NT2/D1 (cell line): ENCODE measurements at regions not wholly inside any gene's neighbourhood (a gene's known extent, or its start where the extent isn't known, plus 50 kb on each side); places are given as distances from the start of the nearest gene placed in this dataset.
"Not testable (repeated sequence)": the region's sequence is repeated elsewhere in the genome, so short reads cannot be mapped to it uniquely, and the experiment has no call there.

Experiments used
- DNase-seq: peaks from one replicate; pipeline ENCODE4 v3.0.0-alpha.2; 2011; ENCODE audit warnings: low read depth, low spot score
- H3K27me3 ChIP-seq: 2 replicates; pipeline ENCODE4 v1.6.0; 2011; ENCODE audit warnings: mild to moderate bottlenecking; ENCODE audit not compliant: insufficient read length, insufficient read depth
- H3K36me3 ChIP-seq: 2 replicates; pipeline ENCODE4 v1.6.1; 2011; ENCODE audit warnings: mild to moderate bottlenecking, low read length, mixed read lengths; ENCODE audit not compliant: insufficient read depth, insufficient read length
- H3K4me1 ChIP-seq: 2 replicates; pipeline ENCODE4 v1.5.1; 2011; ENCODE audit not compliant: insufficient read depth, insufficient read length
- H3K4me3 ChIP-seq: 2 replicates; pipeline ENCODE4 v1.5.1; 2011; ENCODE audit warnings: low read depth; ENCODE audit not compliant: insufficient read length
- H3K9ac ChIP-seq: 2 replicates; pipeline ENCODE4 v1.6.0; 2011; ENCODE audit warnings: low read depth; ENCODE audit not compliant: insufficient read length
- H3K9me3 ChIP-seq: 2 replicates; pipeline ENCODE4 v1.5.1; 2011; ENCODE audit warnings: mild to moderate bottlenecking, low read length; ENCODE audit not compliant: insufficient read depth
- SUZ12 ChIP-seq: IDR thresholded peaks from 2 replicates; pipeline ENCODE4 v1.6.1; 2011; ENCODE audit not compliant: insufficient read length, insufficient read depth; ENCODE audit errors: extremely low read depth
- YY1 ChIP-seq: IDR thresholded peaks from 2 replicates; pipeline ENCODE4 v1.6.1; 2011; ENCODE audit not compliant: insufficient read length, insufficient read depth
- ZNF274 ChIP-seq: IDR thresholded peaks from 2 replicates; pipeline ENCODE4 v1.6.1; 2011; ENCODE audit warnings: mild to moderate bottlenecking, low read depth, low read length

DNA sequence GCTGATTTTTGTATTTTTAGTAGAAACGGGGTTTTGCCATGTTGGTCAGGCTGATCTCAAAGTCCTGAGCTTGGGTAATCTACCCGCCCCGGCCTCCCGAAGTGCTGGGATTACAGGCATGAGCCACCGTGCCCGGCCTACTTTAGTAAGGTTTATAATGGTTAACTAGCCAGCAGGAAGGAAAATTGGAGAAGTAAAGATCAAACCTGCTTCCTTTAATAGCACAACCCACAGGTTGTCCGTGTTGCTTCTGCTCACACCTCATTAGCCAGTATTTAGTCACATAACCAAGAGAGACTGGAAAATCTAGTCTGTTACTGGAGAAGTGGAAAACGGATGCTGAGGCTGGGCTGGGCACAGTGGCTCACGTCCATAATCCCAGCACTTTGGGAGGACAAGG, 51.9 kb upstream of the TBL1XR1 start:
- no peaks in the 10 kb centered on the region for H3K4me1 ChIP-seq
- no peak overlapping the region for H3K4me3 ChIP-seq
- H3K9ac ChIP-seq, result no peak overlapping the region
- no peaks in the 10 kb centered on the region for H3K27me3 ChIP-seq
- H3K36me3 ChIP-seq, result no peaks in the 10 kb centered on the region
- no peak for DNase-seq
- H3K9me3 ChIP-seq, result no peaks in the 10 kb centered on the region
- no peak for TF ChIP-seq SUZ12
- TF ChIP-seq ZNF274, result no peak
- no peak for TF ChIP-seq YY1

DNA sequence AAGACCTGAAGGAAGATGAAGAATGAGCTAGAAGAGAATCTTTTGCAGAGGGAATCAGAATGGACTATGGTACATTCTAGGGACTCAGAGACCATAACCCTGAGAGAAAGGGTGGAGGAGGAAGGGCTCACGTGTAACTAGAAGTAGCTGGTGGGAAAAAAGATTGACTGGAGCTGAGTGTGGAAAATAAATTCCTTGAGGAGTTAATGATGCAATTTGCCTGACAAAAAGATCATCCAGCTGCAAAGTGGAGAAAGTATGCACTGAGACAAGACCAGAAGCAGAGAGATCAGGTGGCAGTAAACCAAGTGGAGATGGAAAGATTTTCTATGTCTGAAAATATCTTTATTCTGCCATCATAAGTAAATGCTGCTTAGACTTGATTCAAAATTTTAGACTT, 52.9 kb upstream of the TBL1XR1 start:
- no peak overlapping the region for H3K9ac ChIP-seq
- peak; percentile 16 for DNase-seq
- no peaks in the 10 kb centered on the region for H3K4me1 ChIP-seq
- H3K27me3 ChIP-seq, result no peaks in the 10 kb centered on the region
- TF ChIP-seq ZNF274 (no peak), SUZ12 (no peak), YY1 (no peak)
- H3K9me3 ChIP-seq, result no peaks in the 10 kb centered on the region
- H3K36me3 ChIP-seq, result no peaks in the 10 kb centered on the region
- H3K4me3 ChIP-seq, result no peak overlapping the region

DNA sequence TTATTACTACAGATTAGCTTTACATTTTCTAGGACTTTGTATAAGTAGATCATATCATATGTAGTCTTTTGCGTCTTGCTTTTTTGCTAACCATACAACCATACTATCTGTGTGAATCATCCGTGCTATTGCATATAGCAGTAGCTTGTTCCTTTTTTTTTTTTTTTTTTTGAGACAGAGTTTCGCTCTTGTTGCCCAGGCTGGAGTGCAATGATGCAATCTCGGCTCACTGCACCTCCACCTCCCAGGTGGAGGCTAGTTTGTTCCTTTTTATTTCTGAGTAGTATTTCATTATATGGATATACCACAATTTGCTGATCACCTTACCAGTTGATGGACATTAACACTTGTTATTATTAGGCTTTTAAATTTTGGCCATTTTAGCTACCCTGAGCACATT, 54.5 kb upstream of the TBL1XR1 start:
- no peak overlapping the region for H3K9ac ChIP-seq
- H3K27me3 ChIP-seq, result no peaks in the 10 kb centered on the region
- no peaks in the 10 kb centered on the region for H3K4me1 ChIP-seq
- H3K4me3 ChIP-seq, result no peak overlapping the region
- TF ChIP-seq ZNF274 (no peak), YY1 (no peak), SUZ12 (no peak)
- no peaks in the 10 kb centered on the region for H3K9me3 ChIP-seq
- DNase-seq, result no peak
- no peaks in the 10 kb centered on the region for H3K36me3 ChIP-seq

DNA sequence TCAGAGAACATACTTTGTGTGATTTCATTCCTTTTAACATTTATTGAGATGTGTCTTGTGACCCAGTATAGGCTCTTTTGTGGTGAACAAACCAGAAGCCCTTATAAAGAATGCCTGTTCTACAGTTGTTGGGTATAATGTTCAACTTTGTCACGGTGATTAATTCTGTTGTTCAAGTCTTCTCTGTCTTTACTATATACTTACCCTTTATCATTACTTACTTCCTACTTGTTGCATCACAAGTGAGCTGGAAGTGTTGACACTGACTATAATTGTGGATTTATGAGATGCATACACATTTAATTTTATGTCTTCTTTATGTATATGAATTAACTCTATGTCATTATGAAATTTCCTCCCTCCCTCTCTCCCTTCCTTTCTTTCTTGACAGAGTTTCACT, 59.7 kb upstream of the TBL1XR1 start:
- no peak overlapping the region for H3K9ac ChIP-seq
- H3K4me1 ChIP-seq, result no peaks in the 10 kb centered on the region
- DNase-seq, result no peak
- H3K4me3 ChIP-seq, result no peak overlapping the region
- TF ChIP-seq ZNF274 (no peak), SUZ12 (no peak), YY1 (no peak)
- H3K36me3 ChIP-seq, result no peaks in the 10 kb centered on the region
- no peaks in the 10 kb centered on the region for H3K9me3 ChIP-seq
- H3K27me3 ChIP-seq, result no peaks in the 10 kb centered on the region

DNA sequence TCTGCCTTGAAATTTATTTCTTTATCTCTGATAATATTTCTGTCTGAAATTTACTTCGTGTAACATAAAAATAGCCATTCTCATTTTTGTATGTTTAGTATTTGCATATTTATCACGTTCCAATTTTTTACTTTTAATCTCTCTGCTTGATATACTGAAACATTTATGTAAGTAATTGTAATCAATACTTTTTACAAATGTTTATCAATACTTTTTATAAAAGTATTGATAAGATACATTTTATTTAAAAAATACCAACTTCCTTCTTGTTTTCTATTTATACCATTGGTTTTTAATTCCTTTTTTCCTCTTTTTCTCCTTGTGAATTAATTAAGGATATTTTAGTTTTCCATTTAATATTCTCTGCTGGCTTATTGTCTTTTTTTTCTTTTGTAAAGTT, 60.3 kb upstream of the TBL1XR1 start:
- DNase-seq, result no peak
- TF ChIP-seq SUZ12 (no peak), YY1 (no peak), ZNF274 (no peak)
- no peak overlapping the region for H3K4me3 ChIP-seq
- H3K9me3 ChIP-seq, result no peaks in the 10 kb centered on the region
- H3K9ac ChIP-seq, result no peak overlapping the region
- H3K36me3 ChIP-seq, result no peaks in the 10 kb centered on the region
- H3K4me1 ChIP-seq, result no peaks in the 10 kb centered on the region
- H3K27me3 ChIP-seq, result no peaks in the 10 kb centered on the region

DNA sequence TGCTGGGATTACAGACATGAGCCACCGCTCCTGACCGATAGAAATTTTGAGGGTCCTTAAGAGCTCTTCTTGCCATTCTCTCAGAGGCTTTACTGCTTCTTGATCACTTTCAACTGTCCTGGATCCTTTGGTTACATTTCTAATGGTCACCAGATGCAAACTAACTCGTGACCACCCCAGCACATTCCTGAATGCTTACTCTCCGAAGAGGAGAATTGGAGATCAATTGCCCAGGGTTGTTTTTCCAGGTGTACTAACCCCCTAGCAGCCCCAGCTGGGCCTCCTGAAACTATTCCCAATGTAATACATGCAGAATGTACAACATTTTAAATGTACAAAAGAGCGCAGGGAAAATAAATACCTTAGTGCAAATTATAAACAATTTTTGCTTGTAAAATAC, 65.1 kb upstream of the TBL1XR1 start:
- H3K4me1 ChIP-seq, result peaks cover 4% of the 10 kb centered on the region
- H3K9me3 ChIP-seq, result no peaks in the 10 kb centered on the region
- H3K36me3 ChIP-seq, result no peaks in the 10 kb centered on the region
- DNase-seq, result peak; percentile 48
- no peak for TF ChIP-seq YY1
- no peak for TF ChIP-seq ZNF274
- no peak for TF ChIP-seq SUZ12
- no peak overlapping the region for H3K9ac ChIP-seq
- no peak overlapping the region for H3K4me3 ChIP-seq
- H3K27me3 ChIP-seq, result no peaks in the 10 kb centered on the region

DNA sequence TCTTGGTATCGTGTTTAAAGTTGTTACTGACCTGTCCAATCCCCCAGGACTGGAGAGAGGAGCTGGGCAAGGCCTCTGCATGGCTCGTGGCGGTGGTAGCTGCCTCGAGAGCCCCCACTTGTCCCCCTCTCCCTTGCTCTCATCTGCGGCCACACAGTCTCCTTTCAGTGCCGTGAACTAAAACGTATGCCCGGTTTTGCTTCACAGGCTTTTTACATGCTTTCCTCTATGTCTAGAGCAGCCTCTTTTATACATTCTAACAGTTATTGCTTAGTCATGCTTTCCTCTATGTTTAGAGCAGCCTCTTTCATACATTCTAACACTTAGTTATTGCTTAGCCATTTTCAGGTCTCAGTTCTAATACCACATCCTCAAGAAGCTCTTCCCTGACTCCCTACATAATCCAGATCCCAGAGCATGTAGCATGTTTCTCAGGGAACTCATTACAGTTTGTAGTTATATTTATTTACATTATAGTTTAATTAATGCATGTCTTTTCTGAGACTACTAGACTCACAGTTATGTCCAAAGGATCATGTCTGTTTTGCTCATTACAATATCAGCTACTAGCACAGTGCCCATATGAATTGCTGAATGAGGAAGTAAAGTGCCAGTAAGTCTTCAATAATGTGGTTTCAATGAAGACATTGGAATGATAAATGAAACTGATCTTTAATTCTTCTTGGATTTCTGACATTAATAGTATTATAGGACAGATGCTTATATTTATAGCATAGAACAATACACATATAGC, 66.5 kb upstream of the TBL1XR1 start:
- Histone ChIP-seq H3K9me3 (no peaks in the 10 kb centered on the region), H3K9ac (no peak overlapping the region), H3K36me3 (no peaks in the 10 kb centered on the region), H3K27me3 (no peaks in the 10 kb centered on the region), H3K4me1 (peaks cover 4% of the 10 kb centered on the region), H3K4me3 (no peak overlapping the region)
- no peak for DNase-seq
- TF ChIP-seq SUZ12, result no peak
- no peak for TF ChIP-seq ZNF274
- no peak for TF ChIP-seq YY1

DNA sequence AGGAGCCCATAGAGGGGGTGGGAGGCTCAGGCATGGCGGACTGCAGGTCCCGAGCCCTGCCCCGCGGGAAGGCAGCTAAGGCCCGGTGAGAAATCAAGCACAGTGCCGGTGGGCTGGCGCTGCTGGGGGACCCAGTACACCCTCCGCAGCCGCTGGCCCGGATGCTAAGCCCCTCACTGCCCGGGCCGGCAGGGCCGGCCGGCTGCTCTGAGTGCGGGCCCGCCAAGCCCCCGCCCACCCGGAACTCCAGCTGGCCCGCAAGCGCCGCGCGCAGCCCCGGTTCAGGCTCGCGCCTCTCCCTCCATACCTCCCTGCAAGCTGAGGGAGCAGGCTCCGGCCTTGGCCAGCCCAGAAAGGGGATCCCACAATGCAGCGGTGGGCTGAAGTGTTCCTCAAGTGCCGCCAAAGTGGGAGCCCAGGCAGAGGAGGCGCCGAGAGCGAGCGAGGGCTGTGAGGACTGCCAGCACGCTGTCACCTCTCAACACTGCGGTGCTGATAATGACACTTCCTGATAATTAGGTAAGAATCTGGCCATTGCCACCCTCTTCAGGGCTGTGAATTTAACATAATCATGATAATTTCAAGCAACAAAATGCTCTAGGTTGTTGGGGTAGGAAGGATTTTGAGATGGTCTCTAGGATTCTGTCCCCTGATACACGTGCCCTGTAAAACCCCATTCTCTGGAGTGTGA, 74.7 kb upstream of the TBL1XR1 start:
- H3K9ac ChIP-seq, DNase-seq, H3K27me3 ChIP-seq, H3K4me1 ChIP-seq, H3K4me3 ChIP-seq, H3K36me3 ChIP-seq, H3K9me3 ChIP-seq: not testable (repeated sequence)
